ENCODE measurements at regions not wholly inside any gene's neighbourhood (a gene's known extent, or its start where the extent isn't known, plus 50 kb on each side); places are given as distances from the start of the nearest gene placed in this dataset.
"Not testable (repeated sequence)": the region's sequence is repeated elsewhere in the genome, so short reads cannot be mapped to it uniquely, and the experiment has no call there.

DNA sequence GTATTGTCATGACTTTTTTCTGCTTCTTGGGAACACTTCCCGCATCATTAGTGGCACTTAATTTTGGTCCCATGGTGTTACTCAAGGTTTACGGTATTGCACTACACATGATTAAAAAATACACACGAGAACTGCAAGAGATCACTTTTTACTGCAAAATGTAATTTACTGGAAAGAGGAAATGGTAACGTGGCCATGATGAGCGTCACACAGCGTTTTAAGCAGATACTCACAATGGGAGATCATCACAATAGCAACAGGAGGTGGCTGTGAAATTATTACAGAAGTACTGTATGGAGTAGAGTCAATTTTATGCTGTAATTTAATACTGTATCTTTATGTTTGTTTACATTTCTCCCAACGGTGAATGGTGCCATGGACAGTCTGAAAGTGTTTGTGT lies 1510.3 kb downstream of the AMY1C start:
- no peaks in the 10 kb centered on the region for H3K9me3 ChIP-seq (ENCODE audit: low read depth, low read length, poor library complexity, severe bottlenecking)
- H3K27ac ChIP-seq (ENCODE audit: low read depth, low read length, poor library complexity, severe bottlenecking) = no peak overlapping the region
- TF ChIP-seq, protein P1, sequence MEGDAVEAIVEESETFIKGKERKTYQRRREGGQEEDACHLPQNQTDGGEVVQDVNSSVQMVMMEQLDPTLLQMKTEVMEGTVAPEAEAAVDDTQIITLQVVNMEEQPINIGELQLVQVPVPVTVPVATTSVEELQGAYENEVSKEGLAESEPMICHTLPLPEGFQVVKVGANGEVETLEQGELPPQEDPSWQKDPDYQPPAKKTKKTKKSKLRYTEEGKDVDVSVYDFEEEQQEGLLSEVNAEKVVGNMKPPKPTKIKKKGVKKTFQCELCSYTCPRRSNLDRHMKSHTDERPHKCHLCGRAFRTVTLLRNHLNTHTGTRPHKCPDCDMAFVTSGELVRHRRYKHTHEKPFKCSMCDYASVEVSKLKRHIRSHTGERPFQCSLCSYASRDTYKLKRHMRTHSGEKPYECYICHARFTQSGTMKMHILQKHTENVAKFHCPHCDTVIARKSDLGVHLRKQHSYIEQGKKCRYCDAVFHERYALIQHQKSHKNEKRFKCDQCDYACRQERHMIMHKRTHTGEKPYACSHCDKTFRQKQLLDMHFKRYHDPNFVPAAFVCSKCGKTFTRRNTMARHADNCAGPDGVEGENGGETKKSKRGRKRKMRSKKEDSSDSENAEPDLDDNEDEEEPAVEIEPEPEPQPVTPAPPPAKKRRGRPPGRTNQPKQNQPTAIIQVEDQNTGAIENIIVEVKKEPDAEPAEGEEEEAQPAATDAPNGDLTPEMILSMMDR (conservative IDR thresholded peaks at IDR 0.05; ENCODE audit: low read depth, low read length) = no peak
- TF ChIP-seq EZH2 (IDR thresholded peaks at IDR 0.05; ENCODE audit: borderline replicate concordance, low read depth, low read length, poor library complexity, severe bottlenecking) = no peak
- POLR2A ChIA-PET (ENCODE audit: low non-redundant PET) = no interaction called here
- CTCF ChIA-PET = no interaction called here
- H3K4me1 ChIP-seq (ENCODE audit: insufficient read depth, low read length, poor library complexity, severe bottlenecking) = peaks cover 4% of the 10 kb centered on the region
- H3K27me3 ChIP-seq (replicated peaks; ENCODE audit: insufficient read depth, low read depth, low read length, poor library complexity) = no peaks in the 10 kb centered on the region
- BruUV-seq (replicated peaks) = no TSS peak
- peak; percentile 64 for DNase-seq (ENCODE audit: low spot score)
- intact Hi-C loops (cut with micrococcal nuclease; ENCODE audit: unreplicated experiment) = no loop called here
- H3K36me3 ChIP-seq (ENCODE audit: insufficient read depth, low read length, poor library complexity, severe bottlenecking) = no peaks in the 10 kb centered on the region
- no peak overlapping the region for H3K4me3 ChIP-seq (ENCODE audit: low read depth, low read length, poor library complexity, severe bottlenecking)

DNA sequence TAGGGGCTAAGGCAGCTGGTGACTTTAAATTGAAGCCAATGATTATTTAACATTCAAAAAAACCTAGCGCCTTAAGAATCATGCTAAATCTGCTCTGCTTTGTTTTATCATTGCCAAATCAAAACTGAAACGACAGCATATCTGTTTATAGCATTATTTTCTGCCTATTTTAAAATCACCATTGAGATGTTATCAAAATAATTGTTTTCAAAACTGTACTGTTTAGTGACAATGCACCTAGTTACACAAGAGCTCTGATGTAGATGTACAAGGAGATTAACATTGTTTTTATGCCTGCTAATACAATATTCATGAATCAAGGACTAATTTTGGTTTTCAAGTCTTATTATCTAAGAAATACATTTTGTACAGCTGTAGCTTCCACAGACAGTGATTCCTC lies 1521.3 kb downstream of the AMY1C start:
- BruUV-seq (replicated peaks) = no TSS peak
- intact Hi-C loops (cut with micrococcal nuclease; ENCODE audit: unreplicated experiment) = no loop called here
- TF ChIP-seq EZH2 (IDR thresholded peaks at IDR 0.05; ENCODE audit: borderline replicate concordance, low read depth, low read length, poor library complexity, severe bottlenecking) = no peak
- TF ChIP-seq, protein P1 (conservative IDR thresholded peaks at IDR 0.05; ENCODE audit: low read depth, low read length) = no peak

DNA sequence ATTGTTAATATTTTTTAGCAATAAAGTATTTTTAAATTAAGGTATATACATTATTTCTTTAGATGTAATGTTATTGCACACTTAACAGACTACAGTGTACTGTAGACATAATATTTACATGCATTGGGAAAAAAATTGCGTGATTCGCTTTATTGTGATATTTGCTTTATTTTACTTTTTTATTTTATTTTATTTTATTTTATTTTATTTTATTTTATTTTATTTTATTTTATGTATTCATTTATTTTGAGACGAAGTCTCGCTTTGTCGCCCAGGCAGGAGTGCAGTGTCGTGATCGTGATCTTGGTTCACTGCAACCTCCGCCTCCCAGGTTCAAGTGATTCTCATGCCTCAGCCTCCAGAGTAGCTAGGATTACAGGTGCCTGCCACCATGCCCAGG lies 1522.7 kb downstream of the AMY1C start:
- H3K27ac ChIP-seq (ENCODE audit: low read depth, low read length, poor library complexity, severe bottlenecking); intact Hi-C loops (cut with micrococcal nuclease; ENCODE audit: unreplicated experiment); H3K9me3 ChIP-seq (ENCODE audit: low read depth, low read length, poor library complexity, severe bottlenecking); H3K4me1 ChIP-seq (ENCODE audit: insufficient read depth, low read length, poor library complexity, severe bottlenecking); H3K27me3 ChIP-seq (replicated peaks; ENCODE audit: insufficient read depth, low read depth, low read length, poor library complexity); CTCF ChIA-PET; H3K36me3 ChIP-seq (ENCODE audit: insufficient read depth, low read length, poor library complexity, severe bottlenecking); POLR2A ChIA-PET (ENCODE audit: low non-redundant PET); BruUV-seq (replicated peaks); H3K4me3 ChIP-seq (ENCODE audit: low read depth, low read length, poor library complexity, severe bottlenecking); DNase-seq (ENCODE audit: low spot score): not testable (repeated sequence)

More for the DNA sequence above, 1521.3 kb downstream of the AMY1C start:
- H3K9me3 ChIP-seq (ENCODE audit: low read depth, low read length, poor library complexity, severe bottlenecking) = peaks cover 8% of the 10 kb centered on the region
- H3K4me3 ChIP-seq (ENCODE audit: low read depth, low read length, poor library complexity, severe bottlenecking) = no peak overlapping the region
- POLR2A ChIA-PET (ENCODE audit: low non-redundant PET) = no interaction called here
- DNase-seq (ENCODE audit: low spot score) = no peak
- no peaks in the 10 kb centered on the region for H3K36me3 ChIP-seq (ENCODE audit: insufficient read depth, low read length, poor library complexity, severe bottlenecking)
- H3K27ac ChIP-seq (ENCODE audit: low read depth, low read length, poor library complexity, severe bottlenecking) = no peak overlapping the region
- H3K27me3 ChIP-seq (replicated peaks; ENCODE audit: insufficient read depth, low read depth, low read length, poor library complexity) = no peaks in the 10 kb centered on the region
- H3K4me1 ChIP-seq (ENCODE audit: insufficient read depth, low read length, poor library complexity, severe bottlenecking) = no peaks in the 10 kb centered on the region
- CTCF ChIA-PET = no interaction called here

DNA sequence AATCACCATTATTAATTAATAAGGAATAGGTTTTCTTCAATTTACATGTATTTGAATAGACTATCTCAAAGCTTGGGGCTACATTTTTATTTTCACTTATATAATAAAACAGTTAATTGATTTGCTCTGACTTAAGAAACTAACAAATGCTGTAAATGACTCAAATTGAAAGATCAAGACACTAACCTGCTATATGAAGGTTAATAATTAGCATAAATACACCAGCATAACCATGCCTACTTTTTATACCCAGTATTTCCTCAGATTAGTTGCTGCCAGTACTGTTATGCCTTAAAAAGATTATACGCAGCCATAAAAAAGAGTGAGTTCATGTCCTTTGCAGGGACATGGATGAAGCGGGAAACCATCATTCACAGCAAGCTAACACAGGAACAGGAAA lies 1545.1 kb downstream of the AMY1C start:
- H3K27me3 ChIP-seq (replicated peaks; ENCODE audit: insufficient read depth, low read depth, low read length, poor library complexity) = no peaks in the 10 kb centered on the region
- ChIA-PET POLR2A (ENCODE audit: low non-redundant PET) (no interaction called here), CTCF (no interaction called here)
- BruUV-seq (replicated peaks) = no TSS peak
- intact Hi-C loops (cut with micrococcal nuclease; ENCODE audit: unreplicated experiment) = no loop called here
- H3K4me1 ChIP-seq (ENCODE audit: insufficient read depth, low read length, poor library complexity, severe bottlenecking) = no peaks in the 10 kb centered on the region
- TF ChIP-seq EZH2 (IDR thresholded peaks at IDR 0.05; ENCODE audit: borderline replicate concordance, low read depth, low read length, poor library complexity, severe bottlenecking) = no peak
- TF ChIP-seq, protein P1 (conservative IDR thresholded peaks at IDR 0.05; ENCODE audit: low read depth, low read length) = no peak
- DNase-seq (ENCODE audit: low spot score) = peak; percentile 17
- no peak overlapping the region for H3K4me3 ChIP-seq (ENCODE audit: low read depth, low read length, poor library complexity, severe bottlenecking)
- no peak overlapping the region for H3K27ac ChIP-seq (ENCODE audit: low read depth, low read length, poor library complexity, severe bottlenecking)
- H3K9me3 ChIP-seq (ENCODE audit: low read depth, low read length, poor library complexity, severe bottlenecking) = no peaks in the 10 kb centered on the region
- no peaks in the 10 kb centered on the region for H3K36me3 ChIP-seq (ENCODE audit: insufficient read depth, low read length, poor library complexity, severe bottlenecking)

Measured in A673 (cell line).